Hippocampal formation (tissue), 2 donors: ENCODE measurements at regions not wholly inside any gene's neighbourhood (a gene's known extent, or its start where the extent isn't known, plus 50 kb on each side); places are given as distances from the start of the nearest gene placed in this dataset.
"Not testable (repeated sequence)": the region's sequence is repeated elsewhere in the genome, so short reads cannot be mapped to it uniquely, and the experiment has no call there.

ENCODE experiments used
- DNase-seq, 2 donors: peaks; one replicate each; lab custom pipeline; 2025; lab: John Stamatoyannopoulos, UW

DNA sequence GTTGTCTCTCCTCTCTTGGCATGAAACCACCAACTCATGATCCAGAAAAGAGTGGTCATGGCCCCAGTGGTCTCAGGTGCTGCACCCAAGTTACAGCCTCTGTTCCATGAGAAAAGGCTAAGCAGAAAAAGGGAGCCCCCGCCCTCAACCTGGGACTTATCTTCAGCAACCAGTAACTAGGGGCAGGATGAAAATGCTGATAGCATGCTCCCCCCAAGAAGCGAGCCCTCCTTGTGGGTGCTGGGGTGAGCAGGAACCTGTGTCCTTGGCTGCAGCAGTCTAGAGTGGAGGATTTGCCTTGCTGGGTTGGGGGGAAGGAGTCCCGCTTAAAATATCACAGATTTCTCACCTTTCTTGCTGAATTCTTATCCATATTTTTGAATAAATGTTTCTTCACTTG is 490.0 kb downstream of the SUCLG1 start:
- DNase-seq: no peak

DNA sequence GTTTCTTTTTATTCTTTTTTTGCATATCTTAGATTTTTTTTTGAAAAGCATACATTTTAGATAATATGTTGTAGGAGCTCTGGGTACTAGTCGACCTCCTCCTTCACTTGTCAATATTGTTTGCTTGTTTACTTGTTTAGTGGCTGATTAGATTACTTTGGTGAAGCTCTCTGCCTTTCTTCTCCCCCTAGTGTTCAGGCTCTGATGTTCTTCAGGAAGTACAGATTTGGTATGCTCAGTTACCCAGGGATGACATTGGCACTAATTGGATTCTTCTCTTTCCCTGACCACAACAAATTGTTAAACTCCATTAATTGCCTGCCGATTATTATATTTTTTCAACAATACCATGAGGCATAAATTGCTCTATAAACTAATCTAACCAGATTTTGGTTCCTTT is 491.2 kb downstream of the SUCLG1 start:
- no peak for DNase-seq

DNA sequence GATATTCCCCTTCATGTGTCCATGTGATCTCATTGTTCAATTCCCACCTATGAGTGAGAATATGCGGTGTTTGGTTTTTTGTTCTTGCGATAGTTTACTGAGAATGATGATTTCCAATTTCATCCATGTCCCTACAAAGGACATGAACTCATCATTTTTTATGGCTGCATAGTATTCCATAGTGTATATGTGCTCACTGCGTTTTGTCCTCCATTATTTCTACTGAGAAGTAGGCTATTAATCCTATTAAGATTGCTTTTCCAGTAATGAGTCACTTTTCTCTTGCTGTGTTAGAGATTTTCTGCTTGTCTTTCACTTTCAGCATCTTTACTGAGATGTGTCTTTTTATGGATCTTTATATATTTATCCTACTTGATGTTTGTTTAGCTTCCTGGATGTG is 492.1 kb downstream of the SUCLG1 start:
- DNase-seq: not testable (repeated sequence)

DNA sequence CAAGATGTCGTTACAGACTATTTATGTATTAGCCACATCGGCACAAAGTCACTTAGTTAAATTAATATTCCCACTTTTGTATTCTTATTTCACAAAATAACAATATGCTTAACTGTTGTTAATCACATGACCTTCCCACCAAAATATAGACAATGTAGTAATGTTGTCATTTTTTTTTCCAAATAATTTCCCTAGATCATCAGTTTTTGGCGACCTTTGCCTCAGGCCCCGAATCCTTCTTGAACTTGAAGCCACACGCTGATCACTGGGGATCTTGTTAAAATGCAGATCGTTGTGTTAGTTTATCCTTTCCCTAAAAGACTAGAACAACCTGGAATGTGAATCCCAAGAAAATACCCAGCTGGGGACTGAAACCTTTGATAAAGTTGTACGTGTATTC is 497.6 kb downstream of the SUCLG1 start:
- DNase-seq: no peak

DNA sequence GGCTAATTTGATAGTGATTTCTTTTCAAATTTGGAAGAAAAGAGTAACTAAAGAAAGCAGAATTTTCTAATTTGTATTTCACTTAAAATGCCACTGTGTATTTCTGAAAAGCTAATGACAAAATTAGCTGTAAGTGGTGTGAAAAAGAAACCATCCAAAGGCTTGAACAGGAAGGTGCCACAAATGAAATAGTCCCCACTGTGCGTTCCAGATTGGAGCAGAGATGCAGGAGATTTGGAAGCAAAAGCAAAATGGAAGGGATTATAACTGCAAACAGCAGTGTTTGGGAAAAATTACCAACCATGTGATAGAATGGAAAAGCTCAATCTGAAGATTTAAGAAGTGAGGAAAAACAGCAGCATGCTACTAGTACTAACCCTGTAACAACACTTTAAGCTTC is 498.7 kb downstream of the SUCLG1 start:
- DNase-seq: no peak

DNA sequence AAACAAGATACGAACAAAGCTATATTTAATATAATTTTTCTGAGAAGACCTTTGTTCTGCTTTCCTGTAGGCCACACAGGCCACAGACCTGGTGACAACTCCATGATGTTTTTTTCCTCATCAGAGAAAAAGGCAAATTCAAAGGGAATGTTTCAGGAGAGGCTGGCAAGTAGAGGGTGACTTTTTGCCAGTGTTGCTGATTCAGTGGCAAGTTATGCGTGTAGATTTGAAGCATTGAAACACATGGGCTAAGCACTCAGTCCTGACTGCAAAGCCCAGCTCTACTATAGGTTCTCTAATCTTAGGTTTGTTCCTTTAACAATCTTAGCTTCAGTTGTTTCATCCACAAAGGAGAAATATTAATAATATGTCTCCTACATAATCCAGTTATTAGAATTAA is 499.8 kb downstream of the SUCLG1 start:
- no peak for DNase-seq

DNA sequence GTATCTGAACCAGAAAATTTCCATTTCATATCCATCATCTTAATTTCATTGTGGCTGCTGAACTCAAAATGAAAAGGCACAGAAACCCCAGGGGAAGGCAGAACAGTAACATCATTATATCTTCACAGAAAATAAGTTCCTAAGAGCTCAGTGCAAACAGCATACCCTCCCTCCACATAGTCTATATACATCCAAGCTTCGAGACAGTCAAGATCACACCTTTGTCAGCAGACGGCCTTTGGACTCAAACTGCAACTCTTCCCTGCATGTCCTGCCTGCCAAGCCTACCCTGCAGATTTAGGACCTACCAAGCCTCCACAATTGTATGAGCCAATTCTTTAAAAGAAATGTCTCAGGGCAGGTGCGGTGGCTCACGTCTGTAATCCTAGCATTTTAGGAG is 502.1 kb downstream of the SUCLG1 start:
- no peak for DNase-seq

DNA sequence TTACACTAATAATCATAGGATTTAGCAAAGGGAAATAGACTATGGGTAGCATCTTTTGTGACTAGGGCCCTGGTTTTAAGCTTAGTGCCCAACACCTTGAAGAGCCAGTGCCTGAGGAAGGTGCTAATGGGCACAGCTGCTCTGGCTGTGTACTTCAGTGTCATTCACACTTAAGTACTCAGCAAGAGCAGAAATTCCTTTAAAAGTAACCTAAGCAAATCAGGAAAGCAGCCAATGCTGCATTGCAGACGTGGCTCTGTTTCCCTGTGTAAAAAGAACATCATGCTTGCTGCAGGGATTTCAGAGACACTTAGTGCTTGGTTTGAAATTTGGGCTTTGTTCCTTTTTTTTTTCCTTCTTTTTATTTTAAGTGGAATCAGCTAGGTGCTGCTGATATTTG is 505.4 kb downstream of the SUCLG1 start:
- DNase-seq: peak in 1 of 2 donors; percentile 11

GRCh38 chr2:83951378-83951947 is 507.6 kb downstream of the SUCLG1 start:
- no peak for DNase-seq

GRCh38 chr2:83949361-83949760 is 509.7 kb downstream of the SUCLG1 start:
- no peak for DNase-seq

DNA sequence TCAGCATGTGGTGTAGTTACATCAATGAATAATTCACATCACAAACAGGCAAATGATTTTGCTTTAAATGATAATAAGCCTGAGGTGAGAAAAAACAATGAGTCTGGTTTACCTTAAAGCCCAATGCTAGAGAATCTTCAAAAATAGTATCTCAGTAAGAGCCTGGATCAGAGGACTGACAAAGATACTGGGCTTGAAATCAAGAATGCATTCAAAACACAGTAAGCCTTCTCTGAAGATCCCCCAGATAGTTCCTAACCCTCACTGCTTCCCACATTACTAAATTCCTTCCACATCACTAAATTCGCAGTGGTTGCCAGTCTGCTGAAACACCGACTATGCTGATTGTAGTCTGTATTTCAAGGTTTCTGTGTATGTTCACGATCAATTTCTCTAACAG is 514.9 kb downstream of the SUCLG1 start:
- no peak for DNase-seq

- DNase-seq: no peak
Observed at GRCh38 chr2:83943265-83943664, 515.8 kb downstream of the SUCLG1 start.

GRCh38 chr2:83941886-83942285 is 517.2 kb downstream of the SUCLG1 start:
- DNase-seq: no peak

GRCh38 chr2:83933749-83934148 is 525.3 kb downstream of the SUCLG1 start:
- no peak for DNase-seq

DNA sequence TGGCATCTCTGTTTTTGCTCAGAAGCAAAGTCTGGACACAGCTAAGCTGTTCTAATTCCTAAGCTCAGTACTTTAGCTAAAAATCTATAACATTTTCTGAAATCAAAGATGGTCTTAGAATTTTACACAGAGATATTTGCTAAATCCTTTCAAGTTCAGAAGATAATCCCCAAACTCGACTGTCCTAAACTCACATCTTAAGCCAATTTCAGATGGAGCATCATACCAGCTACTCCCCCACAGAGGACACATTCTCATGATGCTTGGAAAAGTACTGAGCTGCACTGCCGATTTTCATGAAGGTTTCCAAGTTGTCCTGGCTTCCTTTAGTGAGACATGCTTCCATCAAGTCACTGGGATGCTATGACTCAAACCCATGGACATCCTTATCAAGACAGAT is 535.5 kb downstream of the SUCLG1 start:
- no peak for DNase-seq

GRCh38 chr2:83916559-83916958 is 542.5 kb downstream of the SUCLG1 start:
- no peak for DNase-seq

DNA sequence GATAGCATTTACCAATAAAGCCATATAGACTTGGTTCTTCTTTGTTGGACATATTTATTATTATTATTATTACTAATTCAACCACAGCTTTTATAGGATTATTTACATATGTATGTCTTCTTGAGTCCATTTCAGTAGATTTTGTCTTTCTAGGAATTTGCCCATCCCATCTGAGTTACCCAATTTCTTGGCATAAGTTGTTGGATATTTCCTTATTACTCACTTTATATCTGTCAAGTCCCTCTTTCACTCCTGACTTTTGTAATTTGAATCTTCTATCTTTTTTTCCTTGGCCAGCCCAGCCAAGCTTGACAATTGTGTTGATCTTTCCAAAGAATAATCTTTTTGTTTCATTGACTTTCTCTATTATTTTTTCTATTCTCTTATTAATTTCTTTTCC is 543.7 kb downstream of the SUCLG1 start:
- DNase-seq: no peak

DNA sequence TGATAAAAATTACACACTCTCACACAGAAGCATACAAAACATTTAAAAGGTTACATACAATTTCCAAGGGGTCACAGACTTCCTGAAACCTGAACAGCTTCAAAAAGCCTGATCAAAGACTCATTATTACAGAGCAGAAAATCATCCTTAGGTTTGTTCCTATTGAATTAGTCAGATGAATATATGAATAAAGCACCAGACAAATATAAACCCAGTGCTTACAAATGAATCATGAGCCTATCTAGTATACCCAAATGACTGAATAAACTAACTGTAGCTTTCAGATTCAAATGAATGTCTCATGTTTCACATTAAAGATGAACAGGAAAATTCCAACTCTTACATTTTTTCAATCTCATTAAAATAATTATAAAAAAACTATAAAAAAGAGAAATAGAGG is 550.3 kb downstream of the SUCLG1 start:
- no peak for DNase-seq

- DNase-seq: no peak
Observed at GRCh38 chr2:83901317-83901716, 557.8 kb downstream of the SUCLG1 start.

- DNase-seq: no peak
Observed at GRCh38 chr2:83900862-83901261, 558.2 kb downstream of the SUCLG1 start.

GRCh38 chr2:83899271-83899670 is 559.8 kb downstream of the SUCLG1 start:
- no peak for DNase-seq

DNA sequence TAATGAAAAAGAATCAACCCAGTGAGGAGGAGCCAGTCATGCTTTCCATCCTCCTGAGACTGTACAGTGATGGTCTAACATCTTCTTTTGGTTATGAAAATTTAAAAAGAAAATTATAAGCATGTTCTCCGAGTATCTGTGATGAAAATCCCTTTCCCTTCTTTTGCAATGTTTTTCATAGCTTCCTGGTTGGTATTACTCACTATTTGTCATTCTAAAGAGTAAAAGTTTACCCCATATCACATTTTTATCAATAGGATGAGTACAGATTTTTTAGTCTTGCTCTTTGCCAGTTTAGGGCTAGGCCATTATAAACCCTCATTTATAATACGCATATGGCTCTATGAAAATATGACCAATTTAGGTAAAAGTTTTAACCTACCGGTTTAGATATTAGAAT is 564.1 kb downstream of the SUCLG1 start:
- DNase-seq: no peak

DNA sequence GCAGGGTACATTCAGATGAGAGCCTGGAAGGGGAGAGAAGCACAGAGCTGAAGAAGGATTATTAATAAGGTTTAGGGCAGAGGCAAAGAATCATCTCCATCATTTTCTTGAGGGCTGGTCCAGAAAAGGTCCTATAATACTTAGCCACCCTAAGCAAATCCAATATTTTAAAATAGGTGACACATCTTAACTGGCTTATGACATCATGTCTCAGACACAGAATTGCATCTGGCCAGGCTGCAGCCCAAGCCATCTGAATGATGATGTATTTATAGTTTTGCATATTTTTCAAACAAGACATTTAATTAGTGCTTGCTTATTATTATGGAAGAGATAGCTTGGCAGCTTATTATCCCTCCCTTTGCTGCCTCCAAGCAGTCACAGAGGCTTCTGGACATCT is 571.3 kb downstream of the SUCLG1 start:
- no peak for DNase-seq

DNA sequence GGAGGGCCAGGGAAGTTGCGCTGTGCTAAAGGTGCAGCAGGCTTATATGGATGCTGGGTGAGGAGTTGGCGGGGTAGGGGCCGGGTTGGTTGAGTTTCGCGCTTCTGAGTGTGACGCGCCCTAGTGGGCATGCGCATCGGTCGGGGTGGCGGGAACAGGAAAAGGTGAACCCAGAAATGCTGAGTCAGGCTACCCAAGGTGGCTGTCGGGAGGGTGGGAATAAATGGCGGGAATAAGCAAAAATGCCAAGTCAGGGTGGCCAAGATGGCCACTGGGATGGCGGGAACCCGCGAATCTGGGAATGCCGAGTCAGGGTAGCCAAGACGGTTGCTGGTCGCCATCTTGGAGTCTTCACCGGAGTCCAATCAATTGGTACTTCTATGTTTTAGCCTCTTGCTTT is 580.0 kb downstream of the SUCLG1 start:
- DNase-seq: no peak

GRCh38 chr2:83877261-83877660 is 581.8 kb downstream of the SUCLG1 start:
- DNase-seq: not testable (repeated sequence)
